NK-92 (cell line): ENCODE measurements at regions not wholly inside any gene's neighbourhood (a gene's known extent, or its start where the extent isn't known, plus 50 kb on each side); places are given as distances from the start of the nearest gene placed in this dataset.
A peak's percentile ranks its signal among the peaks of the same experiment; 100 is the strongest.
"Not testable (repeated sequence)": the region's sequence is repeated elsewhere in the genome, so short reads cannot be mapped to it uniquely, and the experiment has no call there.

Experiments used
- DNase-seq: peaks from one replicate; lab custom pipeline; 2025; ENCODE audit not compliant: unreplicated experiment; lab: John Stamatoyannopoulos, UW

DNA sequence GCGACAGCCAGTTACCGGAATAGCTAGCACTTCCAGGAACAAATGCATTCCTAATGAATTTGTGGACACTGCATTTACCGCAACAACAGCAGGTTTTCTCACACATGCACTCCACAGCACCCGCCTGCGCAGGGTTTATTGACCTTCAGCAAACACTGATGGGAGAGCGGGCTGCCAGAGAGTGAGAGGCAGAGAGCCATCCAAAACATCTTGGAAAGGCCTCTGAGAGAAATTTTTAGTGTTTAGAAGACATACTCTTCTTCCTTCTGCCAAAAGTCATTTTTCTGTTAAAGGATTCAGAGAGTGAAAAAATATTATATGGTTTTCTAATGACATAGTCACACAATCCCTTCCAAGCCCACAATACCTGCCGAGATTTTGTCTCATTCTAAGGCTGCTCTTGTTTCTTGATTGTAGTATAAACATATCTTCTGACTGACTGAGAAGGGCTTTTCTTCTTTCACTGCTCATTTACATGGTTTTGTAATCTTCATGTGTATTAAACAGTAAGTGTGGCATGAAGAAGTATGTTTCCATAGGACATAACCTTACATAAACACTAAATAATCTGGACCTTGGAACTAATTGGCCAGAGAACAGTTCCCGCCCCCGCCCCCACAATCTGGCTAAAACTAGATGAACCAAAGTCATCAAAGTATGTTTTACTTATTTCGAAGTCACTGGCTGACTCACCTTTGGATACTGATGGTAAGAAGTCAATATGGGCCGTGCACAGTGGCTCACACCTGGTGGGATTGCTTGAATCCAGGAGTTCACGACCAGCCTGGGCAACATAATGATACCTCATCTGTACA is 432.5 kb upstream of the MEF2C start:
- DNase-seq, result no peak

GRCh38 chr5:89313804-89314588 is 431.0 kb upstream of the MEF2C start:
- peak; percentile 1 for DNase-seq

DNA sequence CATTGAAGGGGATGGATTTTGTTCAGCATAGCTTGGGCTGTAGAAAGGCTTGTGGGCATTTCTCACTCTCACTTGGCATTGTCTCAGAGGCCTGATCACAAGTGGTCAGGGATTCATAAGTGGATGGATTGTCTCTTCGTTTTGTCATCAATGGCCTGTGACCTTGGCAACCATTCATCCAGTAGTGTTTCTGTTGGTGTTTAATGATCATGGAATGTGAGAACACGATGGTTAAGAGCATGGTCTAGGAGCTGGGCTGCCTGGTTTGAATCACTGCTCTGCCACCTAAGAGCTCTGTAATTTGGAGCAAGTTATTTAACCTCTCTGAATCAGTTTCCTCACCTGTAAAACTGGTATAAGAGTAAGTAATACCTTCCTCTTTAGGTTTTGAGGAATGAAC is 430.1 kb upstream of the MEF2C start:
- DNase-seq, result no peak

- DNase-seq, result no peak
Measured at GRCh38 chr5:89309268-89309667, 426.3 kb upstream of the MEF2C start.

GRCh38 chr5:89308606-89309040 is 425.6 kb upstream of the MEF2C start:
- no peak for DNase-seq

DNA sequence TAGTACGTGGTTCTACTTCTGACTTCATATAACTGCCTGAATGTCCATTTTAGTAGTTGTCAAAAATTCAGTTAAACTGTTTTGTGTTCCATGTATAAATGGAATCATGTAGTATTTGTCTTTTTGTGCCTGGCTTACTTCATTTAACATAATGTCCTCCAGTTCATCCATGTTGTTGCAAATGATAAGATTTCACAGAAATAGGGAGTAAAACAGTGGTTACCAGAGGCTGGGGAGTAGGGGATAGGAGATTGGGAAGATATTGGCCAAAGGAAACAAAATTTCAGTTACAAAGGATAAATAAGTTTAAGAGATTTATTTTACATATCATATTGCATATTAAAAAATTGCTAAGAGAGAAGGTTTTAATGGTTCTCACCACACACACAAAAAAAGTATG is 425.0 kb upstream of the MEF2C start:
- DNase-seq, result no peak

DNA sequence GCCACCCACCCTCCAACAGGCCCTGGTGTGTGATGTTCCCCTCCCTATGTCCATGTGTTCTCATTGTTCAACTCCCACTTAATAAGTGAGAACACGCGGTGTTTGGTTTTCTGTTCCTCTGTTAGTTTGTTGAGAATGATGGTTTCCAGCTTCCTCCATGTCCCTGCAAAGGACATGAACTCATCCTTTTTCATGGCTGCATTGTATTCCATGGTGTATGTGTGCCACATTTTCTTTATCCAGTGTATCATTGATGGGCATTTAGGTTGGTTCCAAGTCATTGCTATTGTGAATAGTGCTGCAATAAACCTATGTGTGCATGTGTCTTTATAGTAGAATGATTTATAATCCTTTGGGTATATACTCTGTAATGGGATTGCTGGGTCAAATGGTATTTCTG is 424.2 kb upstream of the MEF2C start:
- not testable (repeated sequence) for DNase-seq

GRCh38 chr5:89303033-89303480 is 420.1 kb upstream of the MEF2C start:
- no peak for DNase-seq

DNA sequence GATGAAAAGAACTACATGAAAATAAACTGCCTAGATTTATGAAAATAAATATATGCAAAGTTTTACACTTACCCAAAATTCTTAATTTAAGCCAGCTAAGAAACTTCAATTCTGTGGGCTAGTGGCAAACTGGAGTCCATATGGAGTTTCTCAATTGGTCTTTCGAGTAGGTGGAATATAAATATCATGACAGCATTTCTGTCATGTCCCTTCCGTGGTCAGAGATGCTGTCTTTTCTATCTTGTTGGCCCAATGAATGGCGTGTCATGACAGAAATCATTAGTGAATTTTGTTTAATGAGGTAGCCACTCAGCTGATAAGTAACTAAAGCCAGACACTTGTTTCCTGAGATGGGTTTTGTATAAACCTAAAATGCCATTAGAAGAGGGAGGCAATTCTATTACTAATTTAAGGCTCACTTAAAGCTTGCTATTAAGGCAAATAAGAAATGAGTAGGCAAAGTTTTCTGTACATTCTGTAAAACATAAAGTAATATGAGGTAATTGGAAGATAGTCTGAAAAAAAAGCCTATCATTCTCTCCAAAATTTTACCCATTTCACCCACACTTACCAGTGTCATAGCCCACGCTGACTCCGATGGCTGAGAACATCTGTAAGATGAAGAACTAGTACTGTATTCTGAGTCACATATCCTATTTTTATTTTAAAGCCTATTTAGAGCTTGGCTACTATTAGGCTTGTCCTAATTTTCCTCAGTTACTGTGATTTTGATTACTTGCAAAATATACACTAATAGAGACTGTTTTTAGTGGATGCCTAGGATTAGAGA is 419.3 kb upstream of the MEF2C start:
- no peak for DNase-seq

DNA sequence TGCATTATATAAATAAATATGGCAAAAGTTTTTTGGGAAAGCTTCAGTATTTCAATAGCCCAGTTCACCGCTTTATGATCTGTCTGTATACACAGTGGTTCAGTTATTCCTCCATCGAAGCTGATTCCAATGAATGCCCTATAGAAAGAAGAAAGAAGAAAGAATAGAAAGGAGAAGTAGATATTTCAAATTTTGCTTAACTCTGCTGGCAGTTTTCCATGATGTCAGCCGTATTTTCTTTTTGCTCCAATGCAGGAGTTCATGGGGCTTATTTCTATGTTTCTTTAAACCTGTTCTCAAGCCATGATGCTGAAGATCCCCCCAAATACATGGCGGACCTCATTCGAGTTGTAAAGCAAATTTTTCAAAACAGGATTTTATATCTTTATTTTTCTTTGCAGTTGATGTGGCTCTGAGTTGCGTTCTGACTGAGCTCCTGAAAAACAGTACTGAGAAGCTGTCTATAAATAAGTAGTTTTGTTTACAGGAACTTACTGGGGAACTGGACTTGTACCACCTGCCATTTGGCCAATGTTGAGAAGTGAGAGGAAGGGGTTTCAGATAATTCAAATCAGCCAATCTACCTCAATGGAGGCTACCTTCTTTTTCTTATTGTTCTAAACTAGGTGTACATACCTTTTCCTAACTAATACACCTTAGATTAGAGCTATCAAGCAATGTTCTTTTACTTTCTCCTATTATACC is 418.5 kb upstream of the MEF2C start:
- no peak for DNase-seq

GRCh38 chr5:89300426-89300970 is 417.5 kb upstream of the MEF2C start:
- DNase-seq, result no peak

- no peak for DNase-seq
Measured at GRCh38 chr5:89299998-89300397, 417.0 kb upstream of the MEF2C start.

DNA sequence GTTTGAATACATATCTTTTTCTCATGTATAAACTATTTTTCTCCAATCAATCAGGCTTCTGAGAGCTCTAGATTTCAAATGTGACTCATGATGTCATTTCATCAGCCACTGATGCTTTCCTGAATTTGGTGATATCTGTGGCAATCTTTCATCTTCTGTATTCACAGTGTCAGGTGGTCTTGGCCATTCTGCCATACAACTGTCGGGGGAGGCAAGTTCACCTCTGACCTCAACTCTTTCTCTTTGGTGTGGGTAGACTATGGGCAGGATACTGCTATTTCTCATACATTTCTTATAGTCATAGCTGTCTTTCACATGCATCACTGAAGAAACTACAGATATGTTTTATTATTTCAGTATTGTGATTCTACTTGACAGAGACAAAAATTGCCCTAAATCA is 414.1 kb upstream of the MEF2C start:
- DNase-seq, result no peak

DNA sequence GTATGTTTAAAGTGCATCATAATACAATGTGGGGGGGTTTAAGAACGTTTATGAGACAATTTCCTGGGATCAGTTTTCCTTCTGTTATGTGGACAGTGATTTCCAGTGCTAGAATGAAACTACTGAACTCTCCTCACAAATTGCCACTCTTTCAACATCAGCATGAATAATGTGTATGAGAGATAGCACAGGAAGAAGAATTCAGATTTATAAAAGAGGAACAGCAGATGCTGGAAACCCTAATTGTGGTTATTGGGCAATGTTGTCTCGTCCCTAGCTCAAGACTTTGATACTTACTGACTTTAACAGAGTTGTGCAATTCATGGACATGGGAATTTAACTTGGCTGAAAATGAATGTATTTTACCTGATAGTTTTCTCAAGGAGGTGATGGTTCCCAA is 410.8 kb upstream of the MEF2C start:
- DNase-seq, result no peak

DNA sequence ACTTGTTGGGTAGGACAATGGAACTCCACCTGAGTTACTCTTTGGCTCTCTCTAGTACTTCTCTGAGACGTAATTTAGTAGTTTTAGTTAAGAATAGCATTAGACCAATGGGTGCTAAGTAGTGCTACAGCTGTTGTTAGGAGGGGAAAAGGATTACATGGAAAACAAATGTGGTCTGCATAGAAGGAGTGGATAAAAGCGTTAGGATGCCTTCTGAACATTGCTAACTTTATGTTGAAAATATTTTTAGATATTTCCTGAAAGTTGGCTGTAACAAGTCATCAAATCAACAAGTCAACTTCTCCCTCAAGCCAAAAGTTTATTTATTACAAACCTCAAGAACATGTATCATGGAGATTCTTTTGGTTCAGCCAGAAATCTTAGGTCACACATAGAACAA is 409.5 kb upstream of the MEF2C start:
- no peak for DNase-seq

DNA sequence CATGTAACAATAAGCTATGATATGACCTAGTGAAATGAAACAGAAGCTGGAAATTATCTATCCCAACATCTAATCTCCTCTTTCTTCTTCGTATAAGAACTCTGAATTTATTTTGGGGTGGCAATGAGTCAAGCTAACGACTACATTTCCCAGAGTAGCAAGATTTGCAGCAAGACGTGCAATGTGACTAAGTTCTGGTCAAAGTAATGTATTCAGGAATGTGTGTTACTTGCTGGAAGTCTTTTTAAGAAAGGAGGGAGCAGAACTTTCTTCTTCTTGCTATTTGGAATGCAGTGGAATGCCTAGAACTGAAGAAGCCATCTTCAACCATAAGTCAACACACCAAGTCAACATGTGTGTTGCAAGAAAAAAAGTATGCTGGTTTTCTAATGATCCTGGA is 406.6 kb upstream of the MEF2C start:
- no peak for DNase-seq

GRCh38 chr5:89287964-89288363 is 405.0 kb upstream of the MEF2C start:
- DNase-seq, result no peak

- DNase-seq, result no peak
Measured at GRCh38 chr5:89286320-89286719, 403.3 kb upstream of the MEF2C start.

DNA sequence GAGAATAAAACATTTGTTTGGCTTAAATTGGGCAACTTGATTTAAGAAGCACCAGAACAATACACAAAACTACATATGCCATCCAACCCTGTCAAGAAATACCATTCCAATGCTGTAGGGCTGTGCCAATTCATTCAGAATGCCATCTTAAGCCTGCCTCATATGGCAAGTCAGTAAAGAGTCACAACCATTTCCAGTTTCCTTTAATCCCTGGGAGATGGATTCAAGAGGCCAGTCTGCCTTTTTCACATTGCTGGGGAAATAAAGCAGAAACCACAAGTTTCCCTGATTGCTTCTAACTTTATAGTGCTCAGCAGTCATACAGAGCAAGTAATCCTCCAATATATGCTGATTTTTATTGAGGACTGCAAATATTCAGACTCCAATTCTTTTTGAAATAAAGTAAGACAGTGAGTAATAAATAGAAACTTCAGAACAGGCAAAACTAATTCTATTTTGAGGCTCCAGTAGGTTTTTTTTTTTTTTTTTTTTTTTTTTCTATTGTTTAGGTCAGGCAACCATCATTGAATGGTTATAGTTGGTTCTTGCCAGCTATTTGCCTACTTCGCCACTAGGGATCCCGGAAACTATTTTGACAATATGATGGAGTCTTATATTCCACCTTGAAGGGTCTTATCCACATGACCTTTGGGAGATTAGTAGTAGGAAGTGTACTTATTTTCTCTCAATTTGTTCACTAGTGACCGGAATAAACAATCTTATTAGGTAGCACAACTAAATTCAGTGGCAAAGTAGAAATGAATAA is 400.9 kb upstream of the MEF2C start:
- DNase-seq, result no peak
